ENCODE measurements at regions not wholly inside any gene's neighbourhood (a gene's known extent, or its start where the extent isn't known, plus 50 kb on each side); places are given as distances from the start of the nearest gene placed in this dataset.

- TF ChIP-seq, protein P1, sequence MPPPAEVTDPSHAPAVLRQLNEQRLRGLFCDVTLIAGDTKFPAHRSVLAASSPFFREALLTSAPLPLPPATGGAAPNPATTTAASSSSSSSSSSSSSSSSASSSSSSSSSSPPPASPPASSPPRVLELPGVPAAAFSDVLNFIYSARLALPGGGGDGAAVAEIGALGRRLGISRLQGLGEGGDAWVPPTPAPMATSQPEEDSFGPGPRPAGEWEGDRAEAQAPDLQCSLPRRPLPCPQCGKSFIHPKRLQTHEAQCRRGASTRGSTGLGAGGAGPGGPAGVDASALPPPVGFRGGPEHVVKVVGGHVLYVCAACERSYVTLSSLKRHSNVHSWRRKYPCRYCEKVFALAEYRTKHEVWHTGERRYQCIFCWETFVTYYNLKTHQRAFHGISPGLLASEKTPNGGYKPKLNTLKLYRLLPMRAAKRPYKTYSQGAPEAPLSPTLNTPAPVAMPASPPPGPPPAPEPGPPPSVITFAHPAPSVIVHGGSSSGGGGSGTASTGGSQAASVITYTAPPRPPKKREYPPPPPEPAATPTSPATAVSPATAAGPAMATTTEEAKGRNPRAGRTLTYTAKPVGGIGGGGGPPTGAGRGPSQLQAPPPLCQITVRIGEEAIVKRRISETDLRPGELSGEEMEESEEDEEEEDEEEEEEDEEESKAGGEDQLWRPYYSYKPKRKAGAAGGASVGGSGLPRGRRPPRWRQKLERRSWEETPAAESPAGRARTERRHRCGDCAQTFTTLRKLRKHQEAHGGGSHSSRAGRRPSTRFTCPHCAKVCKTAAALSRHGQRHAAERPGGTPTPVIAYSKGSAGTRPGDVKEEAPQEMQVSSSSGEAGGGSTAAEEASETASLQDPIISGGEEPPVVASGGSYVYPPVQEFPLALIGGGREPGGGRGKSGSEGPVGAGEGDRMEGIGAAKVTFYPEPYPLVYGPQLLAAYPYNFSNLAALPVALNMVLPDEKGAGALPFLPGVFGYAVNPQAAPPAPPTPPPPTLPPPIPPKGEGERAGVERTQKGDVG (CRISPR knock-in tag; IDR thresholded peaks at IDR 0.05) = no peak
- TF ChIP-seq SRF (IDR thresholded peaks at IDR 0.05; ENCODE audit: low read depth in 2 of 2, low read length in 2 of 2) (no peak), FOXK2 (IDR thresholded peaks at IDR 0.05) (no peak), CHD4 (IDR thresholded peaks at IDR 0.05) (no peak), ZNF687 (IDR thresholded peaks at IDR 0.05) (no peak), USF1 (IDR thresholded peaks at IDR 0.05; ENCODE audit: borderline replicate concordance, extremely low read length, insufficient read depth, low read depth, low read length) (no peak)
Measured at GRCh38 chr10:10307036-10307435, 710.6 kb upstream of the CELF2 start (continued).
